Astrocyte (in vitro differentiated cells and primary cell): ENCODE measurements at regions not wholly inside any gene's neighbourhood (a gene's known extent, or its start where the extent isn't known, plus 50 kb on each side); places are given as distances from the start of the nearest gene placed in this dataset.
A peak's percentile ranks its signal among the peaks of the same experiment; 100 is the strongest.

Source experiments
- DNase-seq: peaks from one replicate; pipeline ENCODE4 v3.0.0-alpha.2; 2010; ENCODE audit warnings: low read depth
- FAIRE-seq: peaks from 2 replicates; lab custom pipeline; 2011; peaks lifted over from hg19 to GRCh38; lab: Jason Lieb, UNC
- H2AFZ ChIP-seq: 2 replicates; pipeline ENCODE4 v1.6.0; 2012; ENCODE audit warnings: low read depth, low read length, inconsistent platforms
- H3K27ac ChIP-seq: 2 replicates; pipeline ENCODE4 v1.5.1; 2011; ENCODE audit warnings: low read depth, low read length, inconsistent platforms
- H3K27me3 ChIP-seq: 2 replicates; pipeline ENCODE4 v1.6.0; 2011; ENCODE audit warnings: low read length, inconsistent platforms; ENCODE audit not compliant: insufficient read depth
- H3K36me3 ChIP-seq: 2 replicates; pipeline ENCODE4 v1.5.1; 2011; ENCODE audit warnings: low read length, inconsistent platforms; ENCODE audit not compliant: insufficient read depth
- H3K4me1 ChIP-seq: 2 replicates; pipeline ENCODE4 v1.5.1; 2011; ENCODE audit warnings: low read length, inconsistent platforms; ENCODE audit not compliant: insufficient read depth
- H3K4me2 ChIP-seq: 2 replicates; pipeline ENCODE4 v1.6.0; 2012; ENCODE audit warnings: low read length, inconsistent platforms
- H3K4me3 ChIP-seq: 2 replicates; pipeline ENCODE4 v1.5.1; 2011; ENCODE audit warnings: low read depth, mild to moderate bottlenecking, low read length, inconsistent platforms; ENCODE audit not compliant: insufficient read depth
- H3K79me2 ChIP-seq: 2 replicates; pipeline ENCODE4 v1.6.0; 2012; ENCODE audit warnings: mild to moderate bottlenecking, low read length, inconsistent platforms; ENCODE audit not compliant: insufficient read depth
- H3K9ac ChIP-seq: 2 replicates; pipeline ENCODE4 v1.6.0; 2012; ENCODE audit warnings: mild to moderate bottlenecking, low read length, inconsistent platforms
- H3K9me3 ChIP-seq: 2 replicates; pipeline ENCODE4 v1.5.1; 2012; ENCODE audit warnings: low read depth, mild to moderate bottlenecking, low read length, inconsistent platforms; ENCODE audit not compliant: insufficient read depth
- H4K20me1 ChIP-seq: 2 replicates; pipeline ENCODE4 v1.6.0; 2012; ENCODE audit warnings: low read length, inconsistent platforms; ENCODE audit not compliant: insufficient read depth
- H3K27ac Mint-ChIP-seq: one replicate; pipeline ENCODE4 v1.8.0; 2021; ENCODE audit warnings: mild to moderate bottlenecking, mixed read lengths; ENCODE audit not compliant: unreplicated experiment
- H3K27me3 Mint-ChIP-seq: one replicate; pipeline ENCODE4 v1.8.0; 2021; ENCODE audit warnings: low read depth, mixed read lengths; ENCODE audit not compliant: unreplicated experiment
- H3K36me3 Mint-ChIP-seq: one replicate; pipeline ENCODE4 v1.8.0; 2021; ENCODE audit warnings: low read depth, mixed read lengths; ENCODE audit not compliant: unreplicated experiment
- H3K4me1 Mint-ChIP-seq: one replicate; pipeline ENCODE4 v1.8.0; 2021; ENCODE audit warnings: low read depth, mixed read lengths; ENCODE audit not compliant: unreplicated experiment
- H3K4me3 Mint-ChIP-seq: one replicate; pipeline ENCODE4 v1.8.0; 2021; ENCODE audit warnings: mild to moderate bottlenecking, moderate library complexity, mixed read lengths; ENCODE audit not compliant: unreplicated experiment
- H3K9me3 Mint-ChIP-seq: one replicate; pipeline ENCODE4 v1.8.0; 2021; ENCODE audit warnings: mild to moderate bottlenecking, mixed read lengths; ENCODE audit not compliant: unreplicated experiment
- EZH2 ChIP-seq: IDR thresholded peaks from 2 replicates; pipeline ENCODE4 v1.6.1; 2012; ENCODE audit warnings: mild to moderate bottlenecking, low read length, inconsistent platforms; ENCODE audit not compliant: insufficient read depth
- TF ChIP-seq, protein P1 (sequence below): IDR thresholded peaks from 2 replicates; pipeline ENCODE4 v1.5.1; 2011; ENCODE audit warnings: low read depth, mild to moderate bottlenecking, inconsistent platforms, low read length, moderate library complexity; ENCODE audit not compliant: insufficient read depth

- no peak overlapping the region for H2AFZ ChIP-seq
- no peaks in the 10 kb centered on the region for H3K4me1 ChIP-seq
- no peak overlapping the region for H3K9ac ChIP-seq
- no peaks in the 10 kb centered on the region for H3K9me3 ChIP-seq
- DNase-seq: peak; percentile 33
- Mint-ChIP-seq H3K27me3 (no peaks in the 10 kb centered on the region), H3K27ac (no peak overlapping the region), H3K4me3 (no peak overlapping the region), H3K36me3 (no peaks in the 10 kb centered on the region), H3K4me1 (peaks cover 4% of the 10 kb centered on the region), H3K9me3 (no peaks in the 10 kb centered on the region)
- FAIRE-seq: no peak
- no peak overlapping the region for H3K27ac ChIP-seq
- H3K36me3 ChIP-seq: no peaks in the 10 kb centered on the region
- no peak overlapping the region for H3K4me3 ChIP-seq
- no peak for TF ChIP-seq EZH2
- TF ChIP-seq, protein P1, sequence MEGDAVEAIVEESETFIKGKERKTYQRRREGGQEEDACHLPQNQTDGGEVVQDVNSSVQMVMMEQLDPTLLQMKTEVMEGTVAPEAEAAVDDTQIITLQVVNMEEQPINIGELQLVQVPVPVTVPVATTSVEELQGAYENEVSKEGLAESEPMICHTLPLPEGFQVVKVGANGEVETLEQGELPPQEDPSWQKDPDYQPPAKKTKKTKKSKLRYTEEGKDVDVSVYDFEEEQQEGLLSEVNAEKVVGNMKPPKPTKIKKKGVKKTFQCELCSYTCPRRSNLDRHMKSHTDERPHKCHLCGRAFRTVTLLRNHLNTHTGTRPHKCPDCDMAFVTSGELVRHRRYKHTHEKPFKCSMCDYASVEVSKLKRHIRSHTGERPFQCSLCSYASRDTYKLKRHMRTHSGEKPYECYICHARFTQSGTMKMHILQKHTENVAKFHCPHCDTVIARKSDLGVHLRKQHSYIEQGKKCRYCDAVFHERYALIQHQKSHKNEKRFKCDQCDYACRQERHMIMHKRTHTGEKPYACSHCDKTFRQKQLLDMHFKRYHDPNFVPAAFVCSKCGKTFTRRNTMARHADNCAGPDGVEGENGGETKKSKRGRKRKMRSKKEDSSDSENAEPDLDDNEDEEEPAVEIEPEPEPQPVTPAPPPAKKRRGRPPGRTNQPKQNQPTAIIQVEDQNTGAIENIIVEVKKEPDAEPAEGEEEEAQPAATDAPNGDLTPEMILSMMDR: no peak
- H3K4me2 ChIP-seq: no peak overlapping the region
- no peaks in the 10 kb centered on the region for H3K27me3 ChIP-seq
- H3K79me2 ChIP-seq: no peaks in the 10 kb centered on the region
- no peaks in the 10 kb centered on the region for H4K20me1 ChIP-seq
These were observed 88.8 kb upstream of the ABI3BP start for GRCh38 chr3:101081999-101082398.

- no peaks in the 10 kb centered on the region for H3K4me1 ChIP-seq
These were observed 88.2 kb upstream of the ABI3BP start for GRCh38 chr3:101081446-101081845.

DNA sequence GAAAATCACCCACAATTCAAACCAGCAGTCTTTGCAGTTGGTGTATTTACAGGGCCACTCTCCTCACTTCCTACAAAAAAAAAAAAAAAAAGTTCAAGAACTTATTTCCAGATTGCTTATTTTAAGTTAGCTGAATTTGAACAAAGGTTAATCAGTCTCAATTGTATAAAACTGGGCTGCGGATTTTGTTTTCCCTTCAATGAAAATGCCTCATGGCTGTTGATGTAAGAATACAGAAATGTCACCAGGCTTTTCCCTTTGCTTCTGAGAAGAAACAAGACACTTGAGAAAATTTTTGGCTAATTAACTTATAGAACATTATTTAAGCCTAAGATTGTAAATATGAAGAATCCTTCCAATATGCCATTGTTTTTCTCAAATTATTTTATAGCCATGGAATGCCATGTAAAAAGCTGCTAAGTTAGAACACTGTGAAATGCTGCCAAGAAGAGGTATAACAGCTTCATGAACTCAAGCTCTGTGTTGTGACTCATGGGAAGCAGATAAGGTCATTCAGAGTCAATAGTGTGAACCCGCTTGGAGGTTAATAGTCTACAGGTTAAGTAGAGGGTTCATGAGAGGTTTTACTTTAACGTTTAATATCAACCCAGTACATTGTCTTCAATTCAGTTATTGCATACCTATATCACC is 84.3 kb upstream of the ABI3BP start:
- H3K4me3 ChIP-seq: no peak overlapping the region
- H3K9me3 Mint-ChIP-seq: peaks cover 4% of the 10 kb centered on the region
- no peak overlapping the region for H3K9ac ChIP-seq
- no peaks in the 10 kb centered on the region for H3K79me2 ChIP-seq
- no peaks in the 10 kb centered on the region for H3K36me3 Mint-ChIP-seq
- H3K27ac ChIP-seq: no peak overlapping the region
- TF ChIP-seq, protein P1: no peak
- TF ChIP-seq EZH2: no peak
- H3K4me3 Mint-ChIP-seq: no peak overlapping the region
- H3K27me3 Mint-ChIP-seq: no peaks in the 10 kb centered on the region
- FAIRE-seq: peak; percentile 62
- DNase-seq: peak; percentile 36
- H3K27ac Mint-ChIP-seq: no peak overlapping the region
- H3K4me2 ChIP-seq: no peak overlapping the region
- H3K9me3 ChIP-seq: no peaks in the 10 kb centered on the region
- H3K36me3 ChIP-seq: no peaks in the 10 kb centered on the region
- H3K4me1 ChIP-seq: peaks cover under 1% of the 10 kb centered on the region
- no peaks in the 10 kb centered on the region for H3K27me3 ChIP-seq
- no peak overlapping the region for H2AFZ ChIP-seq
- no peaks in the 10 kb centered on the region for H4K20me1 ChIP-seq
- peaks cover 4% of the 10 kb centered on the region for H3K4me1 Mint-ChIP-seq

More at GRCh38 chr3:101081446-101081845, 88.2 kb upstream of the ABI3BP start:
- Histone ChIP-seq H3K9ac (no peak overlapping the region), H3K4me3 (no peak overlapping the region), H3K27me3 (no peaks in the 10 kb centered on the region), H3K9me3 (no peaks in the 10 kb centered on the region), H3K79me2 (no peaks in the 10 kb centered on the region), H4K20me1 (no peaks in the 10 kb centered on the region), H2AFZ (no peak overlapping the region), H3K4me2 (no peak overlapping the region), H3K36me3 (no peaks in the 10 kb centered on the region), H3K27ac (no peak overlapping the region)
- no peak for DNase-seq
- Mint-ChIP-seq H3K4me1 (peaks cover 4% of the 10 kb centered on the region), H3K27me3 (no peaks in the 10 kb centered on the region), H3K27ac (no peak overlapping the region), H3K36me3 (no peaks in the 10 kb centered on the region), H3K4me3 (no peak overlapping the region), H3K9me3 (no peaks in the 10 kb centered on the region)
- TF ChIP-seq EZH2: no peak
- TF ChIP-seq, protein P1: no peak
- no peak for FAIRE-seq
